ENCODE measurements at regions not wholly inside any gene's neighbourhood (a gene's known extent, or its start where the extent isn't known, plus 50 kb on each side); places are given as distances from the start of the nearest gene placed in this dataset.
"Not testable (repeated sequence)": the region's sequence is repeated elsewhere in the genome, so short reads cannot be mapped to it uniquely, and the experiment has no call there.

DNA sequence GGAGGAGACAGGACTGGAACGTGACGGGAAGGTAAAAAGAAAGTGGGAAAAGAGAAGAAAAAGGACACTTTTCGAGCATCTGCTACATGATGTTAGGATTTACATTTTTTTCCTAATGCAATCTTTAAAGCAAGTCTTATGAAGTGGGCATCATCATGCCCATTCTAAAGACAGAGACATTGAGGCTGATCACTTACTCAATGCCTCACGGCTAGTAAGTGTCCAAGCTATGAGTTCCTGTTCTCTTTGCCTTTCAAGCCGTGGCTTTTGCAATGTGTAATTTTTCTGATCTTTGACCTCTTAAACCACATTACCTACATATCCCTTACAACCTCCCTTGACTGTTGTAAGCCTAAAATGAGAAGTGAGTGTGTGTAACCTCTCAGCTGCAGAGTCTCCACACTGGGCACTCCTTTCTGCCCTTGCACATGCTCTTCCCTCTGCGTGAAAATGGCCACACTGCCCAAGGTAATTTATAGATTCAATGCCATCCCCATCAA, 649.2 kb downstream of the RNF144A start:
- Mint-ChIP-seq H3K27me3 (peaks cover 6% of the 10 kb centered on the region), H3K4me3 (no peak overlapping the region), H3K36me3 (ENCODE audit: low read depth) (no peaks in the 10 kb centered on the region), H3K4me1 (no peaks in the 10 kb centered on the region), H3K27ac (no peak overlapping the region), H3K9me3 (no peaks in the 10 kb centered on the region)
- ChIA-PET CTCF (no interaction called here), POLR2A (no interaction called here)
- DNase-seq (no peak), ATAC-seq (ENCODE audit: low read depth) (no peak)
- intact Hi-C loops (cut with micrococcal nuclease): no loop called here
- TF ChIP-seq, protein P1, sequence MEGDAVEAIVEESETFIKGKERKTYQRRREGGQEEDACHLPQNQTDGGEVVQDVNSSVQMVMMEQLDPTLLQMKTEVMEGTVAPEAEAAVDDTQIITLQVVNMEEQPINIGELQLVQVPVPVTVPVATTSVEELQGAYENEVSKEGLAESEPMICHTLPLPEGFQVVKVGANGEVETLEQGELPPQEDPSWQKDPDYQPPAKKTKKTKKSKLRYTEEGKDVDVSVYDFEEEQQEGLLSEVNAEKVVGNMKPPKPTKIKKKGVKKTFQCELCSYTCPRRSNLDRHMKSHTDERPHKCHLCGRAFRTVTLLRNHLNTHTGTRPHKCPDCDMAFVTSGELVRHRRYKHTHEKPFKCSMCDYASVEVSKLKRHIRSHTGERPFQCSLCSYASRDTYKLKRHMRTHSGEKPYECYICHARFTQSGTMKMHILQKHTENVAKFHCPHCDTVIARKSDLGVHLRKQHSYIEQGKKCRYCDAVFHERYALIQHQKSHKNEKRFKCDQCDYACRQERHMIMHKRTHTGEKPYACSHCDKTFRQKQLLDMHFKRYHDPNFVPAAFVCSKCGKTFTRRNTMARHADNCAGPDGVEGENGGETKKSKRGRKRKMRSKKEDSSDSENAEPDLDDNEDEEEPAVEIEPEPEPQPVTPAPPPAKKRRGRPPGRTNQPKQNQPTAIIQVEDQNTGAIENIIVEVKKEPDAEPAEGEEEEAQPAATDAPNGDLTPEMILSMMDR (IDR thresholded peaks at IDR 0.05): no peak

DNA sequence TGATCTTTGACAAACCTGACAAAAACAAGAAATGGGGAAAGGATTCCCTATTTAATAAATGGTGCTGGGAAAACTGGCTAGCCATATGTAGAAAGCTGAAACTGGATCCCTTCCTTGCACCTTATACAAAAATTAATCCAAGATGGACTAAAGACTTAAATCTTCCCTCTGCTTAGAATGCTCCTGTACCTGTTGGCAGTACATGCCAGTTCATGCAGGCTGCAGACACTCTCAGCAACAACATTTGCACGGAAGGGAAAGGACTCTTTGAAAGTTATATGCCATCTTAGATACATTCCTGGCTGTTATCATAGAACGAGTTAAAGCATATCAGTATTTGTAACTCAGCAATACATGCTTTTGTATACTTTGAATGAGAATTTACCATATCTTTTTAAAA, 649.9 kb downstream of the RNF144A start:
- ATAC-seq (ENCODE audit: low read depth); H3K36me3 Mint-ChIP-seq (ENCODE audit: low read depth); H3K4me1 Mint-ChIP-seq; CTCF ChIA-PET; intact Hi-C loops (cut with micrococcal nuclease); H3K27me3 Mint-ChIP-seq; POLR2A ChIA-PET; H3K4me3 Mint-ChIP-seq; H3K9me3 Mint-ChIP-seq; H3K27ac Mint-ChIP-seq; DNase-seq: not testable (repeated sequence)

DNA sequence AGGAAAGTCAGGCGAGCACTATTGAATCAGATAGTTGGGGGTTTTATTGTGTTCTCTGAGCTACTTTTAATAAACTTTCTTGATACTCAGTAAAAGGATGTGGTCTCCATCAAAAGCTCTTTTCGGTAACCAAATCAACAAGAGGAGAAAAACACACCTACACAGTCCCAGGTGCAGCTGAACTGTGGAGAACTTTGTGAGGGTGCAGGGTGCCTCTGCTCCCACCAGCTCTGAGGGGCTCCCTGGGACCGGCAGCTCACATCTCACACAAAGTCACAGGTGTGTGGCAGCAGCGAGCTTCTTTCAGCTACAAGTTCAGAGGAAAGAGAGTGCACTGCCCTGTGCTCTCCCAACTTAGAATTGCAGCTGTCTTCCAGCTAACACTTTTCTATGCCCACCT, 650.4 kb downstream of the RNF144A start:
- peaks cover 4% of the 10 kb centered on the region for H3K27me3 Mint-ChIP-seq
- H3K36me3 Mint-ChIP-seq (ENCODE audit: low read depth): no peaks in the 10 kb centered on the region
- intact Hi-C loops (cut with micrococcal nuclease): no loop called here
- H3K9me3 Mint-ChIP-seq: no peaks in the 10 kb centered on the region
- no peak for DNase-seq
- ChIA-PET POLR2A (no interaction called here), CTCF (no interaction called here)
- TF ChIP-seq, protein P1 (IDR thresholded peaks at IDR 0.05): no peak
- no peak overlapping the region for H3K27ac Mint-ChIP-seq
- no peak overlapping the region for H3K4me3 Mint-ChIP-seq
- ATAC-seq (ENCODE audit: low read depth): no peak
- H3K4me1 Mint-ChIP-seq: no peaks in the 10 kb centered on the region

DNA sequence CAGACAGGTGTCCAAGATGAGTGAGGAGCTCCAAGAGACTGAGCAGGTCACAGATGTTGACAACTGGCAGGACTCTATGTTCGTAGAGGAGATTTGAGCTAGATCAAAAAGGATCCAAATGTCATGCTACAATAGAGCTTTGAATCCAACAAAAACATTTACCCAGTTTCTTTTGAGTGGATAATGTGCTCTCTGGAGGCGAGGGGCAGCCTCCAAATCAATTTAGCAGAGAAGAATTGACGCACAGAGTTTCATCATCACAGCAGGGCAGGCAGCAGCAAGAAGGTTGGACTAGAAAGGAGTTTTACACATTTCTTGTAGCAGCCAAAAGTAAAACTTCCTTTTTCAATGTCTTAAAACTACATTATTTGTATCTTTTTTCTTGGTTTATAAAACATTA, 653.0 kb downstream of the RNF144A start:
- H3K36me3 Mint-ChIP-seq (ENCODE audit: low read depth): no peaks in the 10 kb centered on the region
- intact Hi-C loops (cut with micrococcal nuclease): no loop called here
- no peak overlapping the region for H3K4me3 Mint-ChIP-seq
- no peaks in the 10 kb centered on the region for H3K4me1 Mint-ChIP-seq
- TF ChIP-seq, protein P1 (IDR thresholded peaks at IDR 0.05): no peak
- POLR2A ChIA-PET: no interaction called here
- ATAC-seq (ENCODE audit: low read depth): no peak
- H3K27me3 Mint-ChIP-seq: no peaks in the 10 kb centered on the region
- no peak for DNase-seq
- no peak overlapping the region for H3K27ac Mint-ChIP-seq
- CTCF ChIA-PET: no interaction called here
- H3K9me3 Mint-ChIP-seq: no peaks in the 10 kb centered on the region

DNA sequence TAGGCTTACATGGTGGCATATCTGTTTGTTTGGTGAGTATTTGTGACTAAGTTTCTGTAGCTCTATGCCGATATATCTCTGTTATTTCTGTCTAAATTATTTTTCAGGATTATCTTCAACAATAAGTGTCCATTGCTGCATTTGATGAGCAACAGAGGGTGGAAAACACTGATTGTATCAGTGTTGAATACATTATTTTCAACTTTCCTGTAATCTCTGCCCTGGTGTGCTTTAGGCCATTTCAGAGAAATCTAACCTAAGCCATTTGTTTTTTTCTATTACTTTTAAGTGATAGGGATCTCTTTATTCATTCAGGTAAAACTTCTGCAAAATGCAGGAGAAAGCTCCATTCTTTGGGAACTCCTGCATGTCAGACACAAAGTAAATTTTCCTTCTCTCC, 654.5 kb downstream of the RNF144A start:
- no peaks in the 10 kb centered on the region for H3K36me3 Mint-ChIP-seq (ENCODE audit: low read depth)
- H3K4me3 Mint-ChIP-seq: no peak overlapping the region
- H3K4me1 Mint-ChIP-seq: no peaks in the 10 kb centered on the region
- no peaks in the 10 kb centered on the region for H3K9me3 Mint-ChIP-seq
- DNase-seq (no peak), ATAC-seq (ENCODE audit: low read depth) (no peak)
- intact Hi-C loops (cut with micrococcal nuclease): no loop called here
- peaks cover 3% of the 10 kb centered on the region for H3K27me3 Mint-ChIP-seq
- POLR2A ChIA-PET: no interaction called here
- CTCF ChIA-PET: no interaction called here
- H3K27ac Mint-ChIP-seq: no peak overlapping the region
- TF ChIP-seq, protein P1 (IDR thresholded peaks at IDR 0.05): no peak

DNA sequence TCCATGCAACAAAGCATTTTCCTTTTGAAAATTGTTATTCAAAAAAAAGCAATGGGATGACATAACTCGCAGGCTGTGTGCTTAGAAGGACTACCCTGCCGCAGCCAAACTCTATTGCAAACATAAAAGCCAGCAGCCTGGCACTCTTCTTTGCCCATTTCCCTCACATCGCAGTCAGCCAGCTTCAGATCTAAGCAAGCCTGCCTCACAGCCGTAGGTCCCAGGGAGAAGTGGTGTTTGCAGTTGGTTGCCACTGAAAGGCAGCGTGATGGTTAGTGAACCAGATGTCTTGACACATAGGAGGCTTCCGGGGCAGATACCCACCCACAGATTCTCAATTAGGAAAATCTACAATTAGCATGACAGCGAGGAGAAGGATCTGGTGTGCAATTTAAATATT, 655.2 kb downstream of the RNF144A start:
- intact Hi-C loops (cut with micrococcal nuclease): no loop called here
- no peaks in the 10 kb centered on the region for H3K4me1 Mint-ChIP-seq
- H3K27me3 Mint-ChIP-seq: peaks cover 3% of the 10 kb centered on the region
- ATAC-seq (ENCODE audit: low read depth): no peak
- CTCF ChIA-PET: no interaction called here
- H3K36me3 Mint-ChIP-seq (ENCODE audit: low read depth): no peaks in the 10 kb centered on the region
- H3K27ac Mint-ChIP-seq: no peak overlapping the region
- POLR2A ChIA-PET: no interaction called here
- DNase-seq: no peak
- no peak overlapping the region for H3K4me3 Mint-ChIP-seq
- TF ChIP-seq, protein P1 (IDR thresholded peaks at IDR 0.05): no peak
- H3K9me3 Mint-ChIP-seq: peaks cover under 1% of the 10 kb centered on the region

Measured in activated B cell treated with CpG ODN at 0.5 μM for 24 hours (primary cell).